GM18505 (cell line): ENCODE measurements at regions not wholly inside any gene's neighbourhood (a gene's known extent, or its start where the extent isn't known, plus 50 kb on each side); places are given as distances from the start of the nearest gene placed in this dataset.

Experiments
- ATAC-seq: cut with Tn5 transposase; IDR thresholded peaks from one replicate; pipeline ENCODE4 v1.9.1; 2021; ENCODE audit not compliant: unreplicated experiment
- POLR2A ChIP-seq: IDR thresholded peaks from 4 replicates; pipeline ENCODE4 v1.6.1; 2011; ENCODE audit warnings: borderline replicate concordance; ENCODE audit not compliant: insufficient read depth, insufficient read length; ENCODE audit errors: extremely low read depth

DNA sequence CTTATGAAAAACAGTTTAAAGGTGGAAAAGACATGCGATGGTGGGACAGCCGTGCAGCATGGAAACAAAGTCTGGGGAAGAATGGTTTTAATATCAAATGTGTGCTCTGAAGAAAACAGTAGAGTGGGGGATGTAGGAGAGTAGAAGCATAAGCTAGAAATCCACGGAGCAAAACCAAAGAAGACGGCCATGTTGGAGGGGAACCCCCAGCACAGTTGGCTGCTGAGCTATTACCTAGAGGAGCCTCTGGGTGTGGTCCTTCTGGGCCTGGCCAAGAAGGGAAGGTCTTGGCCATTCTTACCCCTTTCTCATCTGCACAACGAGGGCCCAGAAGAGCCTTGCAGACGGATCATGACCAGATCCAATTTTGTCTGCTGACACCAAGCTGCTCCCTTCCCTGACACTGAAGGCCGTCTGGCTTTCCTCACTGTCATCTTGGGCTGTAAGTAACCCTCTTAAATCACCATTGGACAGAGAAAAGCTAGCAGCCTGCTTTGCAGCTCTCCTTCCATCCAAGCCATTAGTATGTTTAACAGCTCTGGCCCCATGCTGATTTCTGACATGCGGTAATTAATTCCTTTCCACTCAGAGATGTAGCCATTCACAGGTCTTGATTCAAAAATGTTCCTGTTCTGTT is 189.5 kb downstream of the SEC61B start:
- TF ChIP-seq POLR2A = no peak
- no peak for ATAC-seq

DNA sequence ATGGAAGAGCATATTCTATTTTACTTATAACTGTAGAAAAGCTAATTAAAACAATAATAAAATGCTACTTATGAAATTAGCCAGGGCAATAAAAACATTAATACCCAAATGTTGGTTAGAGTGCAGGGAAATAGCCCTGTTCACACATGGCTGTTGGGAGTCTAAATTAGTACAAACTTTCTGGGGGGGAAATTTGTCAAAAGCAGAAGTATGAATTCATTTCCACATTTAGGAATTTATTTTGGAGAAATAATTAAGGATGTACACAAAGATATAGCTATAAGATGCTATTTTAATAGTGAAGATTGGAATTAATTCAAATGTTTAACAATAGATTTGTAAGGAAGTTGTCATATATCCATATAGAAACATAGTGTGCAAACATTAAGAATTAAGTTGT is 190.5 kb downstream of the SEC61B start:
- ATAC-seq = no peak
- TF ChIP-seq POLR2A = no peak

DNA sequence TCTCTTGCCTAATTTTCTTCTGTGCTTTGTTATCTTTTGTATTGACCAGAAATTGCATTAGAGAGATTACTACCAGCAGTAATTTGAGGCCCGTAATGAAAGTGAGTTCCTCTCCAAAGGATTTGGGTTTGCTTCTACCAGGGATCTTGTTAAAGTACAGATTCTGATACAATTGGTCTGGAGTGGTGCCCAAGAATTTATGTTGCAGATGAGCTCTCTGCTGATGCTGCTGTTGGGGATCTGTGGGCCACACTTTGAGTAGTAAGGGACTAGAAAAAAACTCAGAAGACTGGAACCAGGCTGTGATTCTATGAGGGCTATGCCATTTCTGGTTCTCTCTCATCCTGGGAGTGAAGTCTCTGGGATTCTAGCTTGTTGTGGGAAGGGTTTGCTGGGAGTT is 192.2 kb downstream of the SEC61B start:
- no peak for ATAC-seq
- no peak for TF ChIP-seq POLR2A

DNA sequence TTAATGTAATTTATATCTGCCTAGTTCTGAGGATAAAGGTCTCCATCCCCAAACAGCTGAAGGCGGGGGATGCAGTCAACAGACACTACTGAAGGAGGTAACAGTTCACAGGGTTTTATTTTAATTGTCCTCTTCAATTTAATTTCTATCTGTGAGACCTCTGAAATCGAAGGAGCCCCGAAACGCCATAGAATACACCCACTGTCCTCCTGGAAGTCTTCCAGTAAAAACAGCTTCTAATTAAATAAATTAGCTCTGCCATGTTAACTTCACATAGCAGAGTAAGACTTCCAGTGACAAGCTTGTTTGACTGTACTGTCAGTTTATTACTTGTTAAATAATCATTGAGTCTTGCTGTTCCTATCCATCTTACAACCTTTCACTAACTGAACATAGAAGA is 193.5 kb downstream of the SEC61B start:
- no peak for TF ChIP-seq POLR2A

DNA sequence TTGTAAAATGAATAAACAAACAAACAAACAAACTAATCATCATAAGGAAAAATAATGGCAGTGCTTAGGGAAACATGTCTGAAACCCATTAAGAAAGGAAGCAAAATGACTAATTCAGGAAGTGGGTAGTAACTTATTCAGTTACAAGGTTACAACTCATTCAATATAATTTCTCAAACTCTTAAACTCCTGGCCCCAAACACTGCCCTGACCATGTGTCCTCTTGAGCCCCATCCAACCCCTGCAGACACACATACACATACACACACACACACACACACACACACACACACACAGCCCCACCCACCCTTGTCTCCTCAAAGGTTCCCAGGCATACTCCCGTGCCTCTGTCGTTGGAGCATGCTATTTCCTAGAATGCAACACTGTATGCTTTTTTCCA is 193.9 kb downstream of the SEC61B start:
- ATAC-seq = no peak
- no peak for TF ChIP-seq POLR2A

More for the DNA sequence above, 193.5 kb downstream of the SEC61B start:
- no peak for ATAC-seq

DNA sequence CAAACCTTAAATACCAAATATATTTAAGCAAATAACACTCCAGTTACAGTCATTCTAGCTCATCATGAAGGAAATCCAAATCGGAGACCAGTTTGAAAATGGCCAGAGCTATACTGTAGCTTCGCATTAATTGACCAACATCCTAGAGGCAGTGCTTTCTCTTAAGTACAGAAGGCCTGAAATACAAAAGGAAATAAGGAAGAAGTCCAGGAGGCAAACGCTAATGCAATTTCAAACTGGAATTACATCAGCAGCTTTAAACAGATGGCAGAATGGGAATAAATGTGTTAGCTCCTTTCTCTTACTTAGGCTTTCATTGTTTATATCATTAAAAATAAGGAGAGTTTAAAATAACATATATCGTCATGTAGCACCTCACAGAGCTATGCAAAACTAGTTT is 197.0 kb downstream of the SEC61B start:
- ATAC-seq = no peak

DNA sequence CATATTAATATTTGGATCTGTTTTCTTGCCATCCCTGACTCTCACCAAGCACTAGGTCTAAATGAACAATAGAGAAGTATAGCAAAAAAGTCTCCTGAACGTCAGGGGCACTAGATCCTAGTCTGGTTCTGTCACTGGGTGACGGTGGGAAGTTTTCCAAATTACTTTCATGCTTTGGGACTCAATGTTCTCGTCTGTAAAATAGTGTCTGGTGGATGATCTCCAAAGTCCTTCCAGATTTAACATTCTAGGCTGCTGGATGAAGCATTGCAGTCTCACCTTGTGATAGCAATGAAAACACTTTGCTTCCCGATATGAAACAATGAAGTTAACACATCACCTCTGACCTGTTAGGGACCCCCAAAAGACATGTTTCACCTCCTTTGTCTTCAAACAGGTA is 199.3 kb downstream of the SEC61B start:
- TF ChIP-seq POLR2A = no peak
- no peak for ATAC-seq

More for the DNA sequence above, 197.0 kb downstream of the SEC61B start:
- no peak for TF ChIP-seq POLR2A

DNA sequence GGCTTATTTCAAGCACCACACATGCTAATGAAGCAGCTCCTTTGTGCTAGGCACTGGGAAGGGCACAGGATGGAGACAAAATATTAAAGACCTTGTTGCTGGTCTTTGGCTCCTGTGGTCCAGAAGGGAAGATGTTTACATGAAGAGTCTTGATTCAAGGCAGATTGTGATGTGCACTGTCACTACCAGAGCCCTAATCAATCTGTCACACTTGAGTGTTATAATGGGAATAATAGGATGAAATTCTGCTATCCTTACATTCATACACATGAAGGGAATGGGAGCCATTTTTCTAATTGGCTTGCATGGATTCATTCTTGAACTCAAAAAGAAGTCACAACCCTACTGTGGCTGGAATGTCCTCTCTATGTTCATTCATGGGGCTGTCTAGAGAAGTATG is 203.0 kb downstream of the SEC61B start:
- ATAC-seq = no peak
- TF ChIP-seq POLR2A = no peak

DNA sequence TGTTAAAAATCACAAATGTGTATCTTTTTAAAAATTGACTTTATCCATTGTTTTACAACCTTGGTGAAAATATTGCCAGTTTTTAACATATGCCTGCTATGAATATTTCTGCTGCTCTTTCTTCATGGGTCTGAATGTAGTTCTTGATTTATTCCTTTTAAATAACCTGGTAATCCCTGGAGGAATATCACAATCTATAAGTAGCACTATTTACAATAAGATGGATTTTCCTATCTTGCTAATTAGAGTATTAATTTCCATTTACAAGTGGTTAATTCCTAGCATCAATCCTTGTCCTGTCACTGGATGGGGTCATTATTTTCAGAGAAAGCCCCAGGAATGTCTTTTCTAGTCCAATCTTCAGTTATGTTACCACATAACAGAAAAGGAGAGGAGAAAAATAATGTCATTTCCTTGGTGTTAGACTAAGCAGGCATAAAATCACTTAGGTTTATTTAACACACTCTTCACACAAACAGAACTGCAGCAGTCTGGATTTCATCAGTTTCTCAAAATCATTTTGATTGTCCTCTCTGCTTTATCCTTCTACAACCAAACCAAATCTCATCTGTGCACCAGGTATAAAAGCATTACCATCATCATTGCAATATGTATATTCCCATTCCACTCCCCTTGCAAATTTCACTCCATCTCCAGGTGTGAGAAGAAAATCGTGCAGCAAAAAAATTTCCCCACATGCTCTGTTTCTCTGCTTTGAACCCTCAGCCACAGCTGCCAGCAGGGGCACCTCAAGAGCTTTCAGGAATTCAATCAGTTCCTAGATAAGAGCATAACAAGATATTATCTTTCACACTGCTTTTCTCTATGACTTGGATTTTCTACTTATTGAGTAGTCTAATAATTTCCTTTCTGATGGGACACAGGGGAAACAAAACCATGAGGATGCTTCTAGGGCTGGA is 204.1 kb downstream of the SEC61B start:
- no peak for TF ChIP-seq POLR2A
- ATAC-seq = no peak

DNA sequence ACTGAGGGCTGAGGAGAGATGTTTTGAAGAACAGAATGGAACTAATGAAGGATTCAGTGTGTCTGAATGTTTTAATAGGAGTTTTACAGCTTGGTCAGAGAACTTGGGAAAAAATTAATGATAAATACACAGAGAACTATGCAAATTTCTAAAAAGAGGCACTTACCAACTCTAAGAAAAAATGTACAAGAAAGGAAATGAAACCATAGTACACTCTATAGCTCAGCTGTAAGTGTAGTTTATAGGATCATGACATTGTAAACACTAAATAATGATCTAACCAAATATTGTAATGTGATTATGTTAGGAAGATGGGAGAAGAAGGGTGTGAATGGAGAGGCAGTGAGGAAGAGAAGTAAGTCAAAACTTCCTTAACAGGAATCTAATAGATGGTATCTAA is 205.2 kb downstream of the SEC61B start:
- no peak for TF ChIP-seq POLR2A
- ATAC-seq = no peak

DNA sequence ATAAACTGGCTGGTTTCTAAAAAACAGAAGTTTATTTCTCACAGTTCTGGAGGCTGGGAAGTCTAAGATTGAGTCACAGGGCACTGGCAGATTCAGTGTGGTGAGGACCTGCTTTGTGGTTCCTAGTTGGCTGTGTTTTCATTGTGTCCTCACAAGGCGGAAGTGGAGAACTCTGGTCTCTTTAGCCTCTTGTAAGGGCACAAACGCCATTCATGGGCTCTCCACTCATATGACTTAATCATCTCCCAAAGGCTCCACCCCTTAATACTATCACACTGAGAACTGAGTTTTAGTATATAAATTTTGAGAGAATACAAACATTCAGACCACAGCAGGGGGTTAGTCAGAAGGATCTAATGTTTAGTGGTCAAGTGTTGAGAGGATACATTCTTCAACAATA is 208.2 kb downstream of the SEC61B start:
- no peak for TF ChIP-seq POLR2A
- ATAC-seq = no peak

DNA sequence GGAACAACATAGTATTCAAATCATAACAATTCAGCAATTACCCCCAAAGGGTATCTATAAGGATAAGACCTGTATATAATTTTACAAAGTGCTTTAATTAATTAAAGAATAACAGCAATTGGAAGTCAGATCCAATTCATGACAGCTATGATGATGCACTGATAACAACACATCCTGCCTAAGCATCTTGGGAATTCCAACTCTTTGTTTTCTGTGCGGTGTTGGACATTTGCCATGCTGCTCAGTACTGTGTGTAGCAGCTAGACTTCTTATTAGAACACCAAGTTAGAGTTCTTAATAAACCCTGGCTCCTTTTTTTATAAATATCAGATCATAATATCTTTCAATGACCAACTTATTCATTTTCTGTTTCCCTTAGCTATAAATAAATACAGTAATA is 209.0 kb downstream of the SEC61B start:
- TF ChIP-seq POLR2A = no peak
- no peak for ATAC-seq

DNA sequence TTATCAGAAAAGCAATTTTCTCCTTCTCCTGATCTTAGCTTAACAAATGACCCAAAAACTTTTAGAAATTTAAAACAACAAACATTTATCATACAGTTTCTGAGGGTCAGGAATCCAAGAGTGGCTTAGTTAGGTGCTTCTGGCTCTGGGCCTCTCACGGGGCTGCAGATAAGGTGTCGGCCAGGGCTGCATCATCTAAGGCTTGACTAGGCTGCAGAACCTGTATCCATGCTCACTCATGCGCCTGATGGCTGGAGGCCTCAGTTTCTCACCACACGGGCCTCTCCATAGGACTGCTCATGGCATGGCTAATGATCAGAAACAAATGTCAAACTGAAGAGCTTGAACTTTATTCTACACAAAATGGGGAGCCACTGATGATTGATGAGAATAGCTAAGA is 210.0 kb downstream of the SEC61B start:
- no peak for TF ChIP-seq POLR2A
- no peak for ATAC-seq

DNA sequence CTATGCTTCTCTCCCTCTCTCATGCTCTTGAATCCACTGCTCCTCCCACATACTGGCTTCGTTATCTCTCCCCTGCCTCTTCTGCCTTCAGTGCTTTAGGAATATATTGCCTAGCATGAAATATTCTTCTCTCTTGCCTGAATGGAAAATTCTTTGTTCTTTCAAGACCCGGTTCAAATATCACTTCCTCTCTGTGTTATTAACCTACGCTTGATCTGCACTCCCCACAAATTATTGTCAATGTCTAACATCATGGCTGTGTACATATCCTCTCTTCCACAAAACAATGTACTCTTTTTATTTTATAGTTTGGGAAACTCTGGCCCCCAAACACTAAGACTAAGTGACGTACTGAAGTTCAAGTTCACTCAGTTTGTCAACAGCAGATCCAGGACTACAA is 211.0 kb downstream of the SEC61B start:
- no peak for TF ChIP-seq POLR2A
- ATAC-seq = no peak
